SK-N-SH (cell line): ENCODE measurements at regions not wholly inside any gene's neighbourhood (a gene's known extent, or its start where the extent isn't known, plus 50 kb on each side); places are given as distances from the start of the nearest gene placed in this dataset.

Experiments
- CTCF ChIP-seq: fragments of 200-600 bp; sonication (generic); IDR thresholded peaks from 2 replicates; pipeline ENCODE4 v1.6.1; 2017; ENCODE audit warnings: antibody characterized with exemption, mild to moderate bottlenecking, moderate library complexity
- JUND ChIP-seq: IDR thresholded peaks from 2 replicates; pipeline ENCODE4 v1.4.0; 2012
- MXI1 ChIP-seq: IDR thresholded peaks from 2 replicates; pipeline ENCODE4 v1.6.1; 2012; ENCODE audit warnings: mild to moderate bottlenecking, low read depth, low read length, improper control_type of control experiment
- NRF1 ChIP-seq: IDR thresholded peaks from 2 replicates; pipeline ENCODE4 v1.6.1; 2012; ENCODE audit warnings: low read depth, mild to moderate bottlenecking, low read length
- POLR2AphosphoS5 ChIP-seq: IDR thresholded peaks from 2 replicates; pipeline ENCODE4 v1.6.1; 2012; ENCODE audit warnings: low read depth, low read length
- SMC3 ChIP-seq: IDR thresholded peaks from 2 replicates; pipeline ENCODE4 v1.6.1; 2012; ENCODE audit warnings: low read depth, low read length, improper control_type of control experiment
- USF2 ChIP-seq: fragments of 150-350 bp; IDR thresholded peaks from 2 replicates; pipeline ENCODE4 v1.6.1; 2017; ENCODE audit warnings: antibody characterized with exemption, low read length, low read depth, borderline replicate concordance
- TF ChIP-seq, protein P1 (sequence below): IDR thresholded peaks from 2 replicates; pipeline ENCODE4 v1.6.1; 2012; ENCODE audit warnings: mild to moderate bottlenecking, low read depth, low read length, moderate library complexity

- no peak for TF ChIP-seq CTCF
- TF ChIP-seq JUND, result no peak
- TF ChIP-seq, protein P1, sequence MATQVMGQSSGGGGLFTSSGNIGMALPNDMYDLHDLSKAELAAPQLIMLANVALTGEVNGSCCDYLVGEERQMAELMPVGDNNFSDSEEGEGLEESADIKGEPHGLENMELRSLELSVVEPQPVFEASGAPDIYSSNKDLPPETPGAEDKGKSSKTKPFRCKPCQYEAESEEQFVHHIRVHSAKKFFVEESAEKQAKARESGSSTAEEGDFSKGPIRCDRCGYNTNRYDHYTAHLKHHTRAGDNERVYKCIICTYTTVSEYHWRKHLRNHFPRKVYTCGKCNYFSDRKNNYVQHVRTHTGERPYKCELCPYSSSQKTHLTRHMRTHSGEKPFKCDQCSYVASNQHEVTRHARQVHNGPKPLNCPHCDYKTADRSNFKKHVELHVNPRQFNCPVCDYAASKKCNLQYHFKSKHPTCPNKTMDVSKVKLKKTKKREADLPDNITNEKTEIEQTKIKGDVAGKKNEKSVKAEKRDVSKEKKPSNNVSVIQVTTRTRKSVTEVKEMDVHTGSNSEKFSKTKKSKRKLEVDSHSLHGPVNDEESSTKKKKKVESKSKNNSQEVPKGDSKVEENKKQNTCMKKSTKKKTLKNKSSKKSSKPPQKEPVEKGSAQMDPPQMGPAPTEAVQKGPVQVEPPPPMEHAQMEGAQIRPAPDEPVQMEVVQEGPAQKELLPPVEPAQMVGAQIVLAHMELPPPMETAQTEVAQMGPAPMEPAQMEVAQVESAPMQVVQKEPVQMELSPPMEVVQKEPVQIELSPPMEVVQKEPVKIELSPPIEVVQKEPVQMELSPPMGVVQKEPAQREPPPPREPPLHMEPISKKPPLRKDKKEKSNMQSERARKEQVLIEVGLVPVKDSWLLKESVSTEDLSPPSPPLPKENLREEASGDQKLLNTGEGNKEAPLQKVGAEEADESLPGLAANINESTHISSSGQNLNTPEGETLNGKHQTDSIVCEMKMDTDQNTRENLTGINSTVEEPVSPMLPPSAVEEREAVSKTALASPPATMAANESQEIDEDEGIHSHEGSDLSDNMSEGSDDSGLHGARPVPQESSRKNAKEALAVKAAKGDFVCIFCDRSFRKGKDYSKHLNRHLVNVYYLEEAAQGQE, result no peak
- TF ChIP-seq SMC3, result no peak
- TF ChIP-seq POLR2AphosphoS5, result no peak
- no peak for TF ChIP-seq NRF1
- no peak for TF ChIP-seq USF2
- no peak for TF ChIP-seq MXI1
These were observed 73.7 kb upstream of the TSC22D1 start for GRCh38 chr13:44649834-44650233.
